Neural cell (in vitro differentiated cells): ENCODE measurements at regions not wholly inside any gene's neighbourhood (a gene's known extent, or its start where the extent isn't known, plus 50 kb on each side); places are given as distances from the start of the nearest gene placed in this dataset.

Source experiments
- H2AFZ ChIP-seq: fragments of 200-600, 300-800 bp; sonication (generic), shearing (Covaris generic); 2 replicates; pipeline ENCODE4 v1.6.0; 2014; ENCODE audit warnings: low read depth, mild to moderate bottlenecking, antibody characterized with exemption, low read length, moderate library complexity
- H3F3A ChIP-seq: fragments of 200-600 bp; shearing (Covaris generic); 2 replicates; pipeline ENCODE4 v1.6.1; 2016; ENCODE audit warnings: mild to moderate bottlenecking, moderate library complexity, mixed read lengths, antibody characterized with exemption, low read length; ENCODE audit not compliant: insufficient read depth, poor library complexity, severe bottlenecking
- H3K27ac ChIP-seq: fragments of 200-600, 300-800 bp; sonication (generic), shearing (Covaris generic); 2 replicates; pipeline ENCODE4 v1.5.1; 2014; ENCODE audit warnings: mild to moderate bottlenecking, low read length, moderate library complexity
- H3K27me3 ChIP-seq: fragments of 300-800, 200-600 bp; sonication (generic), shearing (Covaris generic); 2 replicates; pipeline ENCODE4 v1.6.0; 2014; ENCODE audit warnings: mild to moderate bottlenecking, low read depth, low read length, moderate library complexity; ENCODE audit not compliant: insufficient read depth
- H3K36me3 ChIP-seq: fragments of 300-800, 200-600 bp; sonication (generic), shearing (Covaris generic); 2 replicates; pipeline ENCODE4 v1.5.1; 2014; ENCODE audit warnings: mild to moderate bottlenecking, antibody characterized with exemption, low read length, moderate library complexity; ENCODE audit not compliant: insufficient read depth
- H3K4me2 ChIP-seq: fragments of 300-800, 200-600 bp; sonication (generic), shearing (Covaris generic); 2 replicates; pipeline ENCODE4 v1.6.0; 2014; ENCODE audit warnings: mild to moderate bottlenecking, low read length
- H3K4me3 ChIP-seq: fragments of 300-800, 200-600 bp; sonication (generic), shearing (Covaris generic); 2 replicates; pipeline ENCODE4 v1.5.1; 2014; ENCODE audit warnings: mild to moderate bottlenecking, low read length, moderate library complexity
- H3K79me2 ChIP-seq: fragments of 200-600 bp; shearing (Covaris generic); replicated peaks from 2 replicates; pipeline ENCODE4 v1.6.0; 2014; ENCODE audit warnings: mild to moderate bottlenecking, low read length, moderate library complexity; ENCODE audit not compliant: insufficient read depth
- H3K9ac ChIP-seq: fragments of 300-800, 200-600 bp; sonication (generic), shearing (Covaris generic); 2 replicates; pipeline ENCODE4 v1.6.1; 2016; ENCODE audit warnings: mild to moderate bottlenecking, low read length, mixed read lengths
- H3K9me2 ChIP-seq: fragments of 200-600 bp; shearing (Covaris generic); 2 replicates; pipeline ENCODE4 v1.6.1; 2016; ENCODE audit warnings: mild to moderate bottlenecking, low read length, mixed read lengths; ENCODE audit not compliant: insufficient read depth
- H3K9me3 ChIP-seq: fragments of 200-600, 300-800 bp; sonication (generic), shearing (Covaris generic); 2 replicates; pipeline ENCODE4 v1.6.1; 2016; ENCODE audit warnings: mild to moderate bottlenecking, mixed run types, low read length, moderate library complexity, mixed read lengths
- H4K20me1 ChIP-seq: fragments of 200-600 bp; shearing (Covaris generic); 2 replicates; pipeline ENCODE4 v1.6.1; 2016; ENCODE audit warnings: mild to moderate bottlenecking, mixed run types; ENCODE audit not compliant: insufficient read depth
- EP300 ChIP-seq: fragments of 450-650 bp; conservative IDR thresholded peaks from 2 replicates; pipeline ENCODE4 v1.6.1; 2014; ENCODE audit warnings: antibody characterized with exemption, mild to moderate bottlenecking, moderate library complexity; ENCODE audit not compliant: poor library complexity, severe bottlenecking
- EZH2 ChIP-seq: fragments of 200-600, 300-800 bp; shearing (Covaris generic), sonication (generic); IDR thresholded peaks from 2 replicates; pipeline ENCODE4 v1.6.1; 2014; ENCODE audit warnings: antibody characterized with exemption, low read length, borderline replicate concordance, mild to moderate bottlenecking; ENCODE audit not compliant: insufficient read depth, poor library complexity, severe bottlenecking
- MXI1 ChIP-seq: fragments of 450-650 bp; conservative IDR thresholded peaks from 2 replicates; pipeline ENCODE4 v1.6.1; 2014; ENCODE audit warnings: antibody characterized with exemption, mild to moderate bottlenecking; ENCODE audit not compliant: poor library complexity, severe bottlenecking
- POLR2AphosphoS5 ChIP-seq: IDR thresholded peaks from 2 replicates; pipeline ENCODE4 v1.6.1; 2012
- RAD21 ChIP-seq: fragments of 450-650 bp; conservative IDR thresholded peaks from 2 replicates; pipeline ENCODE4 v1.6.1; 2014; ENCODE audit warnings: antibody characterized with exemption, mild to moderate bottlenecking, moderate library complexity
- SMC3 ChIP-seq: fragments of 450-650 bp; conservative IDR thresholded peaks from 2 replicates; pipeline ENCODE4 v1.6.1; 2014; ENCODE audit warnings: antibody characterized with exemption, mild to moderate bottlenecking, moderate library complexity; ENCODE audit not compliant: poor library complexity
- TAF1 ChIP-seq: IDR thresholded peaks from 2 replicates; pipeline ENCODE4 v1.6.1; 2012; ENCODE audit warnings: low read depth
- TF ChIP-seq, protein P1 (sequence below): fragments of 450-650 bp; IDR thresholded peaks from 2 replicates; pipeline ENCODE4 v1.5.1; 2014; ENCODE audit warnings: antibody characterized with exemption, mild to moderate bottlenecking, moderate library complexity; ENCODE audit not compliant: poor library complexity, severe bottlenecking
- TF ChIP-seq, protein P2 (sequence below): IDR thresholded peaks from 2 replicates; pipeline ENCODE4 v1.6.1; 2012; ENCODE audit warnings: borderline replicate concordance

DNA sequence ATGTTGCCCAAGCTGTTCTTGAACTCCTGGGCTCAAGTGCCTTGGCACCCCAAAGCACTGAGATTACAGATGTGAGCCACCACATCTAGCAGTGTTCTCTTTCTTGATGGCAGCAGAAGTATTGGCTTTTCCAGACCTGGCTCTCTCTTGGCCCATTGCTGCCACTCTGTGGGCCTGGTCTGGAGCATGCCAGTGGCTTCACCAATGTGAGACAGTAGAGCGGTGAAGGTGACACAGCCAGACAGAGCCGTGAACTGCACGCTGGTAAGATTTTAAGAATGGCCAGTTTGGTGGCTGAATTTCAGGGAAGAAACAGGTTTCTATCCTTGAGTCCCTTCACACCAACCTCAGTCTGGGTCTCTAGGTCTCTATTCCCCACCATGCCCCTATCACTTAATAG lies 552.7 kb upstream of the NRP1 start:
- no peaks in the 10 kb centered on the region for H3K36me3 ChIP-seq
- no peak overlapping the region for H3K9ac ChIP-seq
- no peaks in the 10 kb centered on the region for H3K27me3 ChIP-seq
- H3F3A ChIP-seq = no peaks in the 10 kb centered on the region
- TF ChIP-seq, protein P1, sequence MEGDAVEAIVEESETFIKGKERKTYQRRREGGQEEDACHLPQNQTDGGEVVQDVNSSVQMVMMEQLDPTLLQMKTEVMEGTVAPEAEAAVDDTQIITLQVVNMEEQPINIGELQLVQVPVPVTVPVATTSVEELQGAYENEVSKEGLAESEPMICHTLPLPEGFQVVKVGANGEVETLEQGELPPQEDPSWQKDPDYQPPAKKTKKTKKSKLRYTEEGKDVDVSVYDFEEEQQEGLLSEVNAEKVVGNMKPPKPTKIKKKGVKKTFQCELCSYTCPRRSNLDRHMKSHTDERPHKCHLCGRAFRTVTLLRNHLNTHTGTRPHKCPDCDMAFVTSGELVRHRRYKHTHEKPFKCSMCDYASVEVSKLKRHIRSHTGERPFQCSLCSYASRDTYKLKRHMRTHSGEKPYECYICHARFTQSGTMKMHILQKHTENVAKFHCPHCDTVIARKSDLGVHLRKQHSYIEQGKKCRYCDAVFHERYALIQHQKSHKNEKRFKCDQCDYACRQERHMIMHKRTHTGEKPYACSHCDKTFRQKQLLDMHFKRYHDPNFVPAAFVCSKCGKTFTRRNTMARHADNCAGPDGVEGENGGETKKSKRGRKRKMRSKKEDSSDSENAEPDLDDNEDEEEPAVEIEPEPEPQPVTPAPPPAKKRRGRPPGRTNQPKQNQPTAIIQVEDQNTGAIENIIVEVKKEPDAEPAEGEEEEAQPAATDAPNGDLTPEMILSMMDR = no peak
- TF ChIP-seq SMC3 (no peak), TAF1 (no peak)
- no peak overlapping the region for H2AFZ ChIP-seq
- no peaks in the 10 kb centered on the region for H3K79me2 ChIP-seq
- no peaks in the 10 kb centered on the region for H3K9me3 ChIP-seq
- no peak overlapping the region for H3K27ac ChIP-seq
- H3K4me2 ChIP-seq = no peak overlapping the region
- no peaks in the 10 kb centered on the region for H3K9me2 ChIP-seq
- no peaks in the 10 kb centered on the region for H4K20me1 ChIP-seq
- no peak overlapping the region for H3K4me3 ChIP-seq

GRCh38 chr10:33886299-33886698 lies 551.8 kb upstream of the NRP1 start:
- H3K27ac ChIP-seq = no peak overlapping the region
- no peaks in the 10 kb centered on the region for H3K36me3 ChIP-seq
- H3K9me3 ChIP-seq = no peaks in the 10 kb centered on the region
- no peak overlapping the region for H3K4me2 ChIP-seq
- TF ChIP-seq, protein P2, sequence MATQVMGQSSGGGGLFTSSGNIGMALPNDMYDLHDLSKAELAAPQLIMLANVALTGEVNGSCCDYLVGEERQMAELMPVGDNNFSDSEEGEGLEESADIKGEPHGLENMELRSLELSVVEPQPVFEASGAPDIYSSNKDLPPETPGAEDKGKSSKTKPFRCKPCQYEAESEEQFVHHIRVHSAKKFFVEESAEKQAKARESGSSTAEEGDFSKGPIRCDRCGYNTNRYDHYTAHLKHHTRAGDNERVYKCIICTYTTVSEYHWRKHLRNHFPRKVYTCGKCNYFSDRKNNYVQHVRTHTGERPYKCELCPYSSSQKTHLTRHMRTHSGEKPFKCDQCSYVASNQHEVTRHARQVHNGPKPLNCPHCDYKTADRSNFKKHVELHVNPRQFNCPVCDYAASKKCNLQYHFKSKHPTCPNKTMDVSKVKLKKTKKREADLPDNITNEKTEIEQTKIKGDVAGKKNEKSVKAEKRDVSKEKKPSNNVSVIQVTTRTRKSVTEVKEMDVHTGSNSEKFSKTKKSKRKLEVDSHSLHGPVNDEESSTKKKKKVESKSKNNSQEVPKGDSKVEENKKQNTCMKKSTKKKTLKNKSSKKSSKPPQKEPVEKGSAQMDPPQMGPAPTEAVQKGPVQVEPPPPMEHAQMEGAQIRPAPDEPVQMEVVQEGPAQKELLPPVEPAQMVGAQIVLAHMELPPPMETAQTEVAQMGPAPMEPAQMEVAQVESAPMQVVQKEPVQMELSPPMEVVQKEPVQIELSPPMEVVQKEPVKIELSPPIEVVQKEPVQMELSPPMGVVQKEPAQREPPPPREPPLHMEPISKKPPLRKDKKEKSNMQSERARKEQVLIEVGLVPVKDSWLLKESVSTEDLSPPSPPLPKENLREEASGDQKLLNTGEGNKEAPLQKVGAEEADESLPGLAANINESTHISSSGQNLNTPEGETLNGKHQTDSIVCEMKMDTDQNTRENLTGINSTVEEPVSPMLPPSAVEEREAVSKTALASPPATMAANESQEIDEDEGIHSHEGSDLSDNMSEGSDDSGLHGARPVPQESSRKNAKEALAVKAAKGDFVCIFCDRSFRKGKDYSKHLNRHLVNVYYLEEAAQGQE = no peak
- TF ChIP-seq, protein P1 = no peak
- TF ChIP-seq MXI1 (no peak), EP300 (no peak), TAF1 (no peak), POLR2AphosphoS5 (no peak), SMC3 (no peak), RAD21 (no peak), EZH2 (no peak)
- no peak overlapping the region for H2AFZ ChIP-seq
- no peaks in the 10 kb centered on the region for H3F3A ChIP-seq
- no peaks in the 10 kb centered on the region for H4K20me1 ChIP-seq
- no peaks in the 10 kb centered on the region for H3K79me2 ChIP-seq
- no peaks in the 10 kb centered on the region for H3K9me2 ChIP-seq
- no peaks in the 10 kb centered on the region for H3K27me3 ChIP-seq
- H3K9ac ChIP-seq = no peak overlapping the region
- H3K4me3 ChIP-seq = no peak overlapping the region
